ENCODE measurements at regions not wholly inside any gene's neighbourhood (a gene's known extent, or its start where the extent isn't known, plus 50 kb on each side); places are given as distances from the start of the nearest gene placed in this dataset.

- TF ChIP-seq CTCF (IDR thresholded peaks at IDR 0.05) (no peak), POLR2A (IDR thresholded peaks at IDR 0.05) (no peak)
Measured at GRCh38 chr10:70993051-70993450, 104.7 kb upstream of the PCBD1 start.

Measured in thyroid gland (tissue), 4 donors.